ENCODE measurements at regions not wholly inside any gene's neighbourhood (a gene's known extent, or its start where the extent isn't known, plus 50 kb on each side); places are given as distances from the start of the nearest gene placed in this dataset.

GRCh38 chr1:116844775-116845174 lies 64.9 kb upstream of the PTGFRN start:
- TF ChIP-seq E2F6 (IDR thresholded peaks at IDR 0.05; ENCODE audit: borderline replicate concordance, low read depth) (no peak), RARB (CRISPR knock-in tag; IDR thresholded peaks at IDR 0.05) (no peak), CHD4 (IDR thresholded peaks at IDR 0.05; ENCODE audit: borderline replicate concordance) (no peak), PHF8 (IDR thresholded peaks at IDR 0.05; ENCODE audit: borderline replicate concordance, low read depth) (no peak), ZC3H11A (IDR thresholded peaks at IDR 0.05) (no peak), MAFK (IDR thresholded peaks at IDR 0.05; ENCODE audit: partially characterized antibody) (no peak), ZNF302 (CRISPR knock-in tag; IDR thresholded peaks at IDR 0.05) (no peak), PBX3 (IDR thresholded peaks at IDR 0.05) (no peak), EHMT2 (IDR thresholded peaks at IDR 0.05; ENCODE audit: low read depth) (no peak), GATA3 (IDR thresholded peaks at IDR 0.05; ENCODE audit: borderline replicate concordance) (no peak), CTCF (IDR thresholded peaks at IDR 0.05) (no peak), ATOH8 (CRISPR knock-in tag; IDR thresholded peaks at IDR 0.05; ENCODE audit: low read depth) (no peak), KDM5A (IDR thresholded peaks at IDR 0.05) (no peak), SREBF2 (IDR thresholded peaks at IDR 0.05) (no peak), CEBPB (IDR thresholded peaks at IDR 0.05) (no peak), HDAC2 (IDR thresholded peaks at IDR 0.05) (no peak), KDM1A (IDR thresholded peaks at IDR 0.05; ENCODE audit: low read depth) (no peak)
- POLR2A ChIA-PET: no interaction called here
- DNase-seq (ENCODE audit: low read depth in 1 of 2, low spot score in 1 of 2) (no peak), FAIRE-seq (no peak), ATAC-seq (no peak)
- H3K4me3 ChIP-seq: no peak overlapping the region
- H3K9me3 ChIP-seq: 0 out of 3 replicates have a peak, but pooled peaks cover 3% of the 10 kb centered on the region
- 97% methylated on average over 1 of the region's 1 CpG for WGBS (ENCODE audit: missing lambda C conversion rate)
- no peaks in the 10 kb centered on the region for H3K4me1 ChIP-seq
- no peak overlapping the region for H3K27ac ChIP-seq
- CTCF ChIA-PET: no interaction called here
- no peak overlapping the region for H3K4me2 ChIP-seq

- no peak overlapping the region for H3K27ac ChIP-seq
- H3K9me3 ChIP-seq: 0 out of 3 replicates have a peak, but pooled peaks cover 3% of the 10 kb centered on the region
- CTCF ChIA-PET: no interaction called here
- TF ChIP-seq ZC3H11A (IDR thresholded peaks at IDR 0.05): no peak
- no peak for TF ChIP-seq GATA3 (IDR thresholded peaks at IDR 0.05; ENCODE audit: borderline replicate concordance)
- no peak for TF ChIP-seq MAZ (IDR thresholded peaks at IDR 0.05; ENCODE audit: borderline replicate concordance, low read depth, low read length)
- no peak for TF ChIP-seq MYC (IDR thresholded peaks at IDR 0.05; ENCODE audit: borderline replicate concordance, low read length)
- no peak for TF ChIP-seq HMGXB4 (CRISPR knock-in tag; IDR thresholded peaks at IDR 0.05; ENCODE audit: borderline replicate concordance)
- no peak for TF ChIP-seq BHLHE40 (IDR thresholded peaks at IDR 0.05; ENCODE audit: low read depth, low read length)
- TF ChIP-seq RARB (CRISPR knock-in tag; IDR thresholded peaks at IDR 0.05): no peak
- TF ChIP-seq HOXB13 (CRISPR knock-in tag; IDR thresholded peaks at IDR 0.05; ENCODE audit: low read depth): no peak
- TF ChIP-seq ZFP36 (IDR thresholded peaks at IDR 0.05; ENCODE audit: borderline replicate concordance, partially characterized antibody): no peak
- TF ChIP-seq KDM5A (IDR thresholded peaks at IDR 0.05): no peak
- no peak for TF ChIP-seq JUN (IDR thresholded peaks at IDR 0.05)
- no peak for TF ChIP-seq BCL3 (IDR thresholded peaks at IDR 0.05)
- TF ChIP-seq HOXA7 (CRISPR knock-in tag; IDR thresholded peaks at IDR 0.05): no peak
- TF ChIP-seq E2F6 (IDR thresholded peaks at IDR 0.05; ENCODE audit: borderline replicate concordance, low read depth): no peak
- TF ChIP-seq CEBPB (IDR thresholded peaks at IDR 0.05): no peak
- FAIRE-seq (no peak), DNase-seq (ENCODE audit: low read depth in 1 of 2, low spot score in 1 of 2) (no peak), ATAC-seq (no peak)
- 50% methylated on average over 2 of the region's 2 CpGs for WGBS (ENCODE audit: missing lambda C conversion rate)
- H3K4me3 ChIP-seq: no peak overlapping the region
- no peak overlapping the region for H3K4me2 ChIP-seq
- no peaks in the 10 kb centered on the region for H3K4me1 ChIP-seq
- POLR2A ChIA-PET: no interaction called here
These were observed 62.5 kb upstream of the PTGFRN start for GRCh38 chr1:116847190-116847589.

All from A549 (cell line).